ENCODE measurements at regions not wholly inside any gene's neighbourhood (a gene's known extent, or its start where the extent isn't known, plus 50 kb on each side); places are given as distances from the start of the nearest gene placed in this dataset.

DNA sequence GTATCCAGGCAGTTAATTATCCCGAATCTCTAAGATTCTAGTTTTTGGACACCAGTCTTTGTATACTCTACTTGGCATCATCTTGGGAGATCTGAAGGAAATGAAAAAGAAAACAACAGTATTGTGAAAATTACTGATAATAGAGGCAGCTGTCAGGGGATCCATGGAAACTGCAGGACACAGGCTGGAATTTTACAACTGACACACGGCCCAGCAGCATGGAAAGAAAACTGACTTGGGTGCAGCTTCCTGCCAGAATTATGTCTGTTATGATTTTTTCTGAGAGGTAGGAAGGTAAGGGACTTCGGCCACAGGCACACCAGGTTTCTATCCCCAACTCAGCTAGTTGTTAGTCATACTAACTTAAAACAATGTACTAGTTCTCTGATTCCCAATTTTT is 57.7 kb upstream of the ERBB4 start:
- no peak for DNase-seq

DNA sequence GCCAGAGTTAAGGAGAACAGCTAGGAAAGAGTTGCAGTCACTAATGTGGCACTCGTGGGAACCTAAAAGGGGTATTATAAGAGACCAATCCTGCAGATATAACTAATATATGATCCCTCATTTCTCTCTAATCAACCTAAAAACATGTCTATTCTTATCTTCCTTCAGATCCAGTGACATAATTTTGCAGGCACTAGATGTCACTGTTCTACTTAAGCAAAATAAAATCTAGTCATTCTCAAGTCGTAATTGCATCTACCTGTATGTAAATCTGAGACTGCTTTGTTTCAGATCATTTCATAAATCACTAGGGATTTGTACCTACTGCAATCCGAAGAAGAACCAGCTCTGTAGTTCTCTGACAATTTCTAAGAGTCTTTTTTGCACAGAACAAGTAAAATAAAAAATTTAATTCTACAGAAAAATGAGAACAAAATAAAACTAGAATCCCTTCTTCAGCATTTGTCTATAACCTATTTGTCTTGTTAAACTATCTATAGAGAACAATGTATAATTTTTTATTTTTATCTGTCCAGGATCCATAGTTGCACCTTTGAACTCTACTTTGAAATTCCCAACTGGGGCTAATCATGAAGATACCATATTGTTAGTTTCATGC is 56.5 kb upstream of the ERBB4 start:
- DNase-seq, result peak; percentile 12

DNA sequence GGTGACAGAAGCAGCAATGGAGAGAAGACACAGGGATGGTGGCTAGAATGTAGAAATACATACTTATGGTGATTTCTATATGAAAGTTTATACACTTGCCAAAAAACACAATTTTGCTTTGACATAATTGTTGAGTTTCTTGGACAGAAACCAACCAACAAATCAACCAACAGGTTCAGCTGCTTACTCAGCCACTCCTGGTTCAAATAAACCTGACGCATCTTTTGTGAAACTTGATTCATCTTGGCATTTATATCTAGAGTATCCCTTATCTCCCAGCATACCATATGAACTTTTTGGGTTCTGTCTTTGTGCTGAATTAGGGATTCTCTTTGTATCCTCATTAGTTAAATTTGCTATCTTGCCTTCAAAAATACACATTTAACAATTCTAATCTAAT is 54.1 kb upstream of the ERBB4 start:
- DNase-seq, result no peak

All from kidney glomerular epithelial cell (primary cell).